ENCODE measurements at regions not wholly inside any gene's neighbourhood (a gene's known extent, or its start where the extent isn't known, plus 50 kb on each side); places are given as distances from the start of the nearest gene placed in this dataset.
A peak's percentile ranks its signal among the peaks of the same experiment; 100 is the strongest.

- no peak for TF ChIP-seq ARNTL (CRISPR knock-in tag; IDR thresholded peaks at IDR 0.05; ENCODE audit: borderline replicate concordance, low read depth)
- peak; percentile 61; the same call in 2 of the 3 replicates for ATAC-seq
Observed at GRCh38 chr5:15993334-15993733, 186.3 kb downstream of the MARCHF11 start.

DNA sequence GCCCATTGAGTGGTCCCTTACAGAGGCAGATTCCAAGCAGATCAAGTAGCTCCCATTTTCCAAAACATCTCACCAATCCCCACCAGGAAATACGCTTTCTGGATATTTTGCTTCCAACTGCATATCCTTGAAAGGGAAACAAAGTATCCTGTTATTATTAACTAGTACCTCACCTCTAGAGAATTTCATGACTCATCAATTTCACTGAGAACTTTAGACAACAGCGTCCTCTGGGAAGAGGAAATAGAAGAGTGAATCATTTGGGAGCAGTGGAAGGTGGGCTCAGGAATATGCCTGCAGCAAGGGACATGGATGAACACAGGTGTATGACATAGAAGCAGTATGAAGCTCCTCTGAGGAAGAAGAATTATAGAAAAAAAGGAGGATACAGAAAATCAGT lies 186.7 kb downstream of the MARCHF11 start:
- TF ChIP-seq ZNF70 (CRISPR knock-in tag; IDR thresholded peaks at IDR 0.05), result no peak
- TF ChIP-seq ZC3H10 (CRISPR knock-in tag; IDR thresholded peaks at IDR 0.05), result peak; percentile 19; the same call in 1 of the 2 replicates
- ATAC-seq, result peak; percentile 65

DNA sequence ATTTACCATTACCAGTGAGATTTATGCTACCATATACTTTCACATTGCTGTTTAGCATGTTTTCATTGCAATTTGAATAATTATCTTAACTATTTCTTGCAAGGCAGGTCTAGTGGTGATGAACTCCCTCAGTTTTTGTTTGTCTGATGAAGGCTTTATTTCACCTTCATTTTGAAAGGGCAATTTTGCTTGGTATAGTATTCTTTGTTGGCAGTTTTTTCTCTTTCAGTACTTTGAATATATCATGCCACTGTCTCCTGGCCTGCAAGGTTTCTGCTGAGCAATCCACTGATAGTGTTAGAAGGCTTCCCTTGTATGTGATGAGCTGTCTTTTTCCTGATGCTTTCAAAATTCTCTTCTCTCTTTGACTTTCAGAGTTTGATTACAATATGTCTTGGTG lies 188.0 kb downstream of the MARCHF11 start:
- TF ChIP-seq, protein P1, sequence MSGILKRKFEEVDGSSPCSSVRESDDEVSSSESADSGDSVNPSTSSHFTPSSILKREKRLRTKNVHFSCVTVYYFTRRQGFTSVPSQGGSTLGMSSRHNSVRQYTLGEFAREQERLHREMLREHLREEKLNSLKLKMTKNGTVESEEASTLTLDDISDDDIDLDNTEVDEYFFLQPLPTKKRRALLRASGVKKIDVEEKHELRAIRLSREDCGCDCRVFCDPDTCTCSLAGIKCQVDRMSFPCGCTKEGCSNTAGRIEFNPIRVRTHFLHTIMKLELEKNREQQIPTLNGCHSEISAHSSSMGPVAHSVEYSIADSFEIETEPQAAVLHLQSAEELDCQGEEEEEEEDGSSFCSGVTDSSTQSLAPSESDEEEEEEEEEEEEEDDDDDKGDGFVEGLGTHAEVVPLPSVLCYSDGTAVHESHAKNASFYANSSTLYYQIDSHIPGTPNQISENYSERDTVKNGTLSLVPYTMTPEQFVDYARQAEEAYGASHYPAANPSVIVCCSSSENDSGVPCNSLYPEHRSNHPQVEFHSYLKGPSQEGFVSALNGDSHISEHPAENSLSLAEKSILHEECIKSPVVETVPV (CRISPR knock-in tag; IDR thresholded peaks at IDR 0.05), result no peak
- TF ChIP-seq ZNF565 (CRISPR knock-in tag; conservative IDR thresholded peaks at IDR 0.05; ENCODE audit: low read depth), result no peak
- TF ChIP-seq, protein P2, sequence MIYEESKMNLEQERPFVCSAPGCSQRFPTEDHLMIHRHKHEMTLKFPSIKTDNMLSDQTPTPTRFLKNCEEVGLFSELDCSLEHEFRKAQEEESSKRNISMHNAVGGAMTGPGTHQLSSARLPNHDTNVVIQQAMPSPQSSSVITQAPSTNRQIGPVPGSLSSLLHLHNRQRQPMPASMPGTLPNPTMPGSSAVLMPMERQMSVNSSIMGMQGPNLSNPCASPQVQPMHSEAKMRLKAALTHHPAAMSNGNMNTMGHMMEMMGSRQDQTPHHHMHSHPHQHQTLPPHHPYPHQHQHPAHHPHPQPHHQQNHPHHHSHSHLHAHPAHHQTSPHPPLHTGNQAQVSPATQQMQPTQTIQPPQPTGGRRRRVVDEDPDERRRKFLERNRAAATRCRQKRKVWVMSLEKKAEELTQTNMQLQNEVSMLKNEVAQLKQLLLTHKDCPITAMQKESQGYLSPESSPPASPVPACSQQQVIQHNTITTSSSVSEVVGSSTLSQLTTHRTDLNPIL (CRISPR knock-in tag; IDR thresholded peaks at IDR 0.05; ENCODE audit: low read depth), result no peak
- ATAC-seq, result no peak

Measured in SK-N-SH treated with all-trans-retinoic acid at 6 μM for 48 hours (cell line).